ENCODE measurements at regions not wholly inside any gene's neighbourhood (a gene's known extent, or its start where the extent isn't known, plus 50 kb on each side); places are given as distances from the start of the nearest gene placed in this dataset.

GRCh38 chr12:76645934-76646333 is 86.4 kb upstream of the OSBPL8 start:
- H3K4me1 ChIP-seq, result no peaks in the 10 kb centered on the region
- H2AFZ ChIP-seq (replicated peaks), result no peak overlapping the region
- TF ChIP-seq CTCF (IDR thresholded peaks at IDR 0.05) (no peak), EZH2 (IDR thresholded peaks at IDR 0.05) (no peak), EZH2phosphoT487 (IDR thresholded peaks at IDR 0.05) (no peak)
- no peak overlapping the region for H3K9ac ChIP-seq
- Mint-ChIP-seq H3K9me3 (no peaks in the 10 kb centered on the region), H3K4me3 (no peak overlapping the region), H3K36me3 (no peaks in the 10 kb centered on the region), H3K27ac (peak overlapping the region; percentile 91), H3K4me1 (no peaks in the 10 kb centered on the region), H3K27me3 (ENCODE audit: insufficient read depth, low read depth) (peaks cover 6% of the 10 kb centered on the region)
- no peaks in the 10 kb centered on the region for H3F3A ChIP-seq (ENCODE audit: low read depth)
- no peaks in the 10 kb centered on the region for H3K36me3 ChIP-seq
- H3K79me2 ChIP-seq (ENCODE audit: low read depth), result no peaks in the 10 kb centered on the region
- no peaks in the 10 kb centered on the region for H4K20me1 ChIP-seq (ENCODE audit: low read depth)
- H3K9me3 ChIP-seq (ENCODE audit: low read depth), result no peaks in the 10 kb centered on the region
- no peak overlapping the region for H3K27ac ChIP-seq
- H3K27me3 ChIP-seq, result no peaks in the 10 kb centered on the region
- H3K4me3 ChIP-seq, result no peak overlapping the region
- no peak overlapping the region for H3K4me2 ChIP-seq
- no peak for DNase-seq (ENCODE audit: low spot score)

GRCh38 chr12:76646366-76646765 is 86.8 kb upstream of the OSBPL8 start:
- DNase-seq (ENCODE audit: low spot score), result no peak
- Mint-ChIP-seq H3K36me3 (no peaks in the 10 kb centered on the region), H3K27ac (no peak overlapping the region), H3K27me3 (ENCODE audit: insufficient read depth, low read depth) (peaks cover 6% of the 10 kb centered on the region), H3K4me3 (no peak overlapping the region), H3K4me1 (no peaks in the 10 kb centered on the region), H3K9me3 (no peaks in the 10 kb centered on the region)
- Histone ChIP-seq H4K20me1 (ENCODE audit: low read depth) (no peaks in the 10 kb centered on the region), H3F3A (ENCODE audit: low read depth) (no peaks in the 10 kb centered on the region), H3K27ac (no peak overlapping the region), H3K79me2 (ENCODE audit: low read depth) (no peaks in the 10 kb centered on the region), H2AFZ (replicated peaks) (no peak overlapping the region), H3K36me3 (no peaks in the 10 kb centered on the region), H3K9me3 (ENCODE audit: low read depth) (no peaks in the 10 kb centered on the region), H3K4me3 (no peak overlapping the region), H3K4me1 (no peaks in the 10 kb centered on the region), H3K9ac (no peak overlapping the region), H3K4me2 (no peak overlapping the region), H3K27me3 (no peaks in the 10 kb centered on the region)
- TF ChIP-seq CTCF (IDR thresholded peaks at IDR 0.05) (no peak), EZH2phosphoT487 (IDR thresholded peaks at IDR 0.05) (no peak), EZH2 (IDR thresholded peaks at IDR 0.05) (no peak)

- Mint-ChIP-seq H3K27ac (no peak overlapping the region), H3K36me3 (no peaks in the 10 kb centered on the region), H3K4me3 (no peak overlapping the region), H3K4me1 (no peaks in the 10 kb centered on the region), H3K27me3 (ENCODE audit: insufficient read depth, low read depth) (peaks cover 4% of the 10 kb centered on the region), H3K9me3 (no peaks in the 10 kb centered on the region)
- no peaks in the 10 kb centered on the region for H3K36me3 ChIP-seq
- H3K4me3 ChIP-seq, result no peak overlapping the region
- no peaks in the 10 kb centered on the region for H3K4me1 ChIP-seq
- no peaks in the 10 kb centered on the region for H3K79me2 ChIP-seq (ENCODE audit: low read depth)
- TF ChIP-seq EZH2phosphoT487 (IDR thresholded peaks at IDR 0.05), result no peak
- no peak for TF ChIP-seq CTCF (IDR thresholded peaks at IDR 0.05)
- no peak for TF ChIP-seq EZH2 (IDR thresholded peaks at IDR 0.05)
- no peaks in the 10 kb centered on the region for H3F3A ChIP-seq (ENCODE audit: low read depth)
- DNase-seq (ENCODE audit: low spot score), result no peak
- no peaks in the 10 kb centered on the region for H3K9me3 ChIP-seq (ENCODE audit: low read depth)
- H3K4me2 ChIP-seq, result no peak overlapping the region
- no peaks in the 10 kb centered on the region for H3K27me3 ChIP-seq
- H2AFZ ChIP-seq (replicated peaks), result no peak overlapping the region
- H3K9ac ChIP-seq, result no peak overlapping the region
- no peak overlapping the region for H3K27ac ChIP-seq
- no peaks in the 10 kb centered on the region for H4K20me1 ChIP-seq (ENCODE audit: low read depth)
Measured at GRCh38 chr12:76649099-76649498, 89.5 kb upstream of the OSBPL8 start.

GRCh38 chr12:76652402-76652801 is 92.8 kb upstream of the OSBPL8 start:
- TF ChIP-seq EZH2 (IDR thresholded peaks at IDR 0.05), result no peak
- no peak for TF ChIP-seq CTCF (IDR thresholded peaks at IDR 0.05)
- no peak for TF ChIP-seq EZH2phosphoT487 (IDR thresholded peaks at IDR 0.05)
- Histone ChIP-seq H2AFZ (replicated peaks) (no peak overlapping the region), H3K4me1 (no peaks in the 10 kb centered on the region), H3F3A (ENCODE audit: low read depth) (no peaks in the 10 kb centered on the region), H3K27me3 (no peaks in the 10 kb centered on the region), H3K9ac (no peak overlapping the region), H3K36me3 (no peaks in the 10 kb centered on the region), H3K79me2 (ENCODE audit: low read depth) (no peaks in the 10 kb centered on the region), H3K27ac (no peak overlapping the region), H3K4me3 (no peak overlapping the region), H4K20me1 (ENCODE audit: low read depth) (no peaks in the 10 kb centered on the region), H3K4me2 (no peak overlapping the region), H3K9me3 (ENCODE audit: low read depth) (no peaks in the 10 kb centered on the region)
- Mint-ChIP-seq H3K36me3 (no peaks in the 10 kb centered on the region), H3K9me3 (peaks cover 3% of the 10 kb centered on the region), H3K27ac (no peak overlapping the region), H3K27me3 (ENCODE audit: insufficient read depth, low read depth) (no peaks in the 10 kb centered on the region), H3K4me1 (no peaks in the 10 kb centered on the region), H3K4me3 (no peak overlapping the region)
- DNase-seq (ENCODE audit: low spot score), result no peak
